SK-N-SH treated with all-trans-retinoic acid at 6 μM for 48 hours (cell line): ENCODE measurements at regions not wholly inside any gene's neighbourhood (a gene's known extent, or its start where the extent isn't known, plus 50 kb on each side); places are given as distances from the start of the nearest gene placed in this dataset.

Experiments
- ARNTL ChIP-seq: fragments of 450-650 bp; formaldehyde crosslinking; IDR thresholded peaks from 2 replicates; pipeline ENCODE4 v1.5.0; 2020; ENCODE audit warnings: low read depth, mild to moderate bottlenecking, moderate library complexity, borderline replicate concordance
- RARB ChIP-seq: fragments of 250-450 bp; sonication (Bioruptor Pico); IDR thresholded peaks from 2 replicates; pipeline ENCODE4 v1.8.0; 2021; ENCODE audit warnings: mild to moderate bottlenecking, moderate library complexity
- ZFP3 ChIP-seq: fragments of 250-450 bp; sonication (Bioruptor Pico); IDR thresholded peaks from 2 replicates; pipeline ENCODE4 v1.5.0; 2020; ENCODE audit warnings: mild to moderate bottlenecking, moderate library complexity
- ZFP30 ChIP-seq: fragments of 450-650 bp; formaldehyde crosslinking; IDR thresholded peaks from 2 replicates; pipeline ENCODE4 v1.5.0; 2022; ENCODE audit warnings: mild to moderate bottlenecking, moderate library complexity
- ZNF70 ChIP-seq: fragments of 450-650 bp; formaldehyde crosslinking; IDR thresholded peaks from 2 replicates; pipeline ENCODE4 v1.5.0; 2020; ENCODE audit warnings: mild to moderate bottlenecking, moderate library complexity
- TF ChIP-seq, protein P1 (sequence below): fragments of 250-450 bp; sonication (Bioruptor Pico); IDR thresholded peaks from 2 replicates; pipeline ENCODE4 v1.8.0; 2020; ENCODE audit warnings: mild to moderate bottlenecking, moderate library complexity, borderline replicate concordance

DNA sequence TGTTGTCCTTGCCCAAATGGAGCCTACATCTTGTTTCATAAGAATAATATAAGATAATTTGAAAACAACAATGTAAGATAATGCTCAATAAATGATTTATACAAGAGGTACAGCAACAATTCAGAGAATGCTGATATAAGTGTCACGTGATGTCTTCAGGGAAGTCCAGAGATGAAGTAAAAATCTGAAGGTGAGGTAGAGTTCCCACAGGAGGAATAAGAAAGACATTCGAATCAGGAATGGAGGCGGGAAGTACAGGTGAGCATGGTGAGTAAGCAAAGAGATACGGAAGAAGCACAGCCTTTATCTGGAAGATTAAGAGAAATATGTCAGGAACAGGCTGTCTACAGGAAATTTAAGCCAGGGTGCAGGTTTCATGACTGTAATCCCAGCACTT lies 165.9 kb upstream of the MARCKS start:
- TF ChIP-seq ZFP3 (no peak), ZFP30 (CRISPR knock-in tag) (no peak), ZNF70 (CRISPR knock-in tag) (no peak), RARB (no peak), ARNTL (CRISPR knock-in tag) (no peak)
- TF ChIP-seq, protein P1, sequence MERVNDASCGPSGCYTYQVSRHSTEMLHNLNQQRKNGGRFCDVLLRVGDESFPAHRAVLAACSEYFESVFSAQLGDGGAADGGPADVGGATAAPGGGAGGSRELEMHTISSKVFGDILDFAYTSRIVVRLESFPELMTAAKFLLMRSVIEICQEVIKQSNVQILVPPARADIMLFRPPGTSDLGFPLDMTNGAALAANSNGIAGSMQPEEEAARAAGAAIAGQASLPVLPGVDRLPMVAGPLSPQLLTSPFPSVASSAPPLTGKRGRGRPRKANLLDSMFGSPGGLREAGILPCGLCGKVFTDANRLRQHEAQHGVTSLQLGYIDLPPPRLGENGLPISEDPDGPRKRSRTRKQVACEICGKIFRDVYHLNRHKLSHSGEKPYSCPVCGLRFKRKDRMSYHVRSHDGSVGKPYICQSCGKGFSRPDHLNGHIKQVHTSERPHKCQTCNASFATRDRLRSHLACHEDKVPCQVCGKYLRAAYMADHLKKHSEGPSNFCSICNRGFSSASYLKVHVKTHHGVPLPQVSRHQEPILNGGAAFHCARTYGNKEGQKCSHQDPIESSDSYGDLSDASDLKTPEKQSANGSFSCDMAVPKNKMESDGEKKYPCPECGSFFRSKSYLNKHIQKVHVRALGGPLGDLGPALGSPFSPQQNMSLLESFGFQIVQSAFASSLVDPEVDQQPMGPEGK (CRISPR knock-in tag), result no peak
